ENCODE measurements at regions not wholly inside any gene's neighbourhood (a gene's known extent, or its start where the extent isn't known, plus 50 kb on each side); places are given as distances from the start of the nearest gene placed in this dataset.

DNA sequence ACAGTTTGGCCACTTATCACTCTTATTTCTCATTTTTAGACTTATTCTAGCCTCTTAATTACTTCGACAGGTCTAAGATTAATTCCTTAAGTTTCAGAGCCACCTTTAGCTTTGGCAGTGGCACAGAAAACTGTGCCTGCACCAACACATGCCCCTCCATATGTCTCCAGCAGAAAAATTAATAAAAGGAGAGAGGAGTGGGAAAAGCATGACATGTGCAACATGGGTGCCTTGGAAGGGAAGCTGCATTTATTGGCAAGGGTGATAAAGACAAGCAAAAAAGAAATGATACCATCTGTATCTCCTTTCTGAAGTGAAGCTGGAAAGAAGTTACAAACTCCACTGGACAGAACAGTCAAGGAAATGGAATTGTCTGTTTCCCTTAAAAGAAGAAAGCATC is 121.7 kb upstream of the CFAP20DC start:
- TF ChIP-seq CTCF (IDR thresholded peaks at IDR 0.05; ENCODE audit: low read length) (no peak), EZH2phosphoT487 (IDR thresholded peaks at IDR 0.05; ENCODE audit: low read length) (no peak)

Measured in MM.1S (cell line).